Astrocyte (in vitro differentiated cells and primary cell): ENCODE measurements at regions not wholly inside any gene's neighbourhood (a gene's known extent, or its start where the extent isn't known, plus 50 kb on each side); places are given as distances from the start of the nearest gene placed in this dataset.

Experiments used
- EZH2 ChIP-seq: IDR thresholded peaks from 2 replicates; pipeline ENCODE4 v1.6.1; 2012; ENCODE audit warnings: mild to moderate bottlenecking, low read length, inconsistent platforms; ENCODE audit not compliant: insufficient read depth
- TF ChIP-seq, protein P1 (sequence below): IDR thresholded peaks from 2 replicates; pipeline ENCODE4 v1.5.1; 2011; ENCODE audit warnings: low read depth, mild to moderate bottlenecking, inconsistent platforms, low read length, moderate library complexity; ENCODE audit not compliant: insufficient read depth

DNA sequence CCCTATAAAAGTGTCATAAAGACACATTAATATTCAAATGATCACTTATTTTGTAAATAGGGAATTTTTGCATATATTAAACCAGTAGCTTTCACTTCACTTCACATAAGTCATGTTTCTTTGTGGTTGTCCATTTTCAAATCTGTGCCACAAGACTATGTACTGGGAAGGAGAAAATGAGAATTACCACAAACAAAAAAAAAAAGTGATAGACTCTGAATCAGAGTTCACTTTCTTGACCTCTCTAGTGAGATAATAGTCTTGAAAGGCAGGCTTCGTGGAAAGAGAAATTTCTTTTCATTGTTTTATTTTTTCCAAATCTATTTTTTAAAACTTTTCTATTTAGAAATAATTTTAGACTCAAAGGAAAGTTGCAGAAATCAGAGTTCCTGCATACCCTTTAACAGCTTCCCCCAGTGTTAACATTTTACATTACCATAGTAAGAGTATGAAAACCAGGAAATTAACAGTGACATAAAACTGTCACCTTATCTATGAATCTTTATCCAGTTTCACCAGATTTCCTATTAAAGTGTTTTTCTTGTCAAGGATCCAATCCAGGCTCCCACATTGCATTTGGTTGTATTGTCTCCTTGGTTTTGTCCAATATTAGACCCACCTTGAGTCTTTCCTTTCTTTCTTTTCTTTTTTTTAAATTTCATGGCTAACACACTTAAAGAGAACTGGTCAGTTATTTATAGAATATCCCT lies 215.4 kb upstream of the PGRMC2 start:
- TF ChIP-seq, protein P1, sequence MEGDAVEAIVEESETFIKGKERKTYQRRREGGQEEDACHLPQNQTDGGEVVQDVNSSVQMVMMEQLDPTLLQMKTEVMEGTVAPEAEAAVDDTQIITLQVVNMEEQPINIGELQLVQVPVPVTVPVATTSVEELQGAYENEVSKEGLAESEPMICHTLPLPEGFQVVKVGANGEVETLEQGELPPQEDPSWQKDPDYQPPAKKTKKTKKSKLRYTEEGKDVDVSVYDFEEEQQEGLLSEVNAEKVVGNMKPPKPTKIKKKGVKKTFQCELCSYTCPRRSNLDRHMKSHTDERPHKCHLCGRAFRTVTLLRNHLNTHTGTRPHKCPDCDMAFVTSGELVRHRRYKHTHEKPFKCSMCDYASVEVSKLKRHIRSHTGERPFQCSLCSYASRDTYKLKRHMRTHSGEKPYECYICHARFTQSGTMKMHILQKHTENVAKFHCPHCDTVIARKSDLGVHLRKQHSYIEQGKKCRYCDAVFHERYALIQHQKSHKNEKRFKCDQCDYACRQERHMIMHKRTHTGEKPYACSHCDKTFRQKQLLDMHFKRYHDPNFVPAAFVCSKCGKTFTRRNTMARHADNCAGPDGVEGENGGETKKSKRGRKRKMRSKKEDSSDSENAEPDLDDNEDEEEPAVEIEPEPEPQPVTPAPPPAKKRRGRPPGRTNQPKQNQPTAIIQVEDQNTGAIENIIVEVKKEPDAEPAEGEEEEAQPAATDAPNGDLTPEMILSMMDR = no peak
- no peak for TF ChIP-seq EZH2
